GM19025 (cell line): ENCODE measurements at regions not wholly inside any gene's neighbourhood (a gene's known extent, or its start where the extent isn't known, plus 50 kb on each side); places are given as distances from the start of the nearest gene placed in this dataset.

Experiments
- ATAC-seq: cut with Tn5 transposase; IDR thresholded peaks from one replicate; pipeline ENCODE4 v1.9.1; 2021; ENCODE audit warnings: mild to moderate bottlenecking, low read depth, moderate library complexity; ENCODE audit not compliant: unreplicated experiment

DNA sequence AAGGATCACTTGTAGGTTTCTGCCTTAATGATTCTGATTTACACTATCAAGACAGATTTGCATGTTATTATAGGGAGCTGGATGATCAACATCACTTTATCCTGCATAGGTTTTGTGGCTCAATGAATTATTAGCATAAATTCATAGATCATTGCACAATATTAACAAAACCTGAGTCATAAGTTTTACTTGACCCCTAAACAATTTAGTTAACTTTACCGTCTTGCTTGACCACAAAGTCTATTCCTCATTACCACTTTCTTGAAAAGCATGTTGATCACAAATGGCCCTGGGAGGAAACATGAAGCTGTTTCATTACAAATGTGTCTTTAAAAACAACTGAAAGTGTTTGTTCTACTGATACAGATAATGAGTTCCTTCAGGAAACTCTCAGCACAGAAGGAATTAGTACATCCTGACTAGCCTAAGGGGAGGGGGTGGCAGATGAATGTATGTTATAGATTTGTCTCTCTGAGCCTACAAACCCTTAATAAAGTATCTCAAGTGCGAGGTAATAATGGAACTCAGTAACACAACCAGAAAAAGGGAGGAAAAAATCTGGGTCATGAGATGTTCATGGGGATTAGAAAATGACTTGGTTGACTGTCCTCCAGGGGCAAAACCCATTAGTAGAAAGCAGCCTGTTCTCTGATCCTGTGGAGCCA lies 303.4 kb downstream of the PIK3C3 start:
- ATAC-seq, result no peak

DNA sequence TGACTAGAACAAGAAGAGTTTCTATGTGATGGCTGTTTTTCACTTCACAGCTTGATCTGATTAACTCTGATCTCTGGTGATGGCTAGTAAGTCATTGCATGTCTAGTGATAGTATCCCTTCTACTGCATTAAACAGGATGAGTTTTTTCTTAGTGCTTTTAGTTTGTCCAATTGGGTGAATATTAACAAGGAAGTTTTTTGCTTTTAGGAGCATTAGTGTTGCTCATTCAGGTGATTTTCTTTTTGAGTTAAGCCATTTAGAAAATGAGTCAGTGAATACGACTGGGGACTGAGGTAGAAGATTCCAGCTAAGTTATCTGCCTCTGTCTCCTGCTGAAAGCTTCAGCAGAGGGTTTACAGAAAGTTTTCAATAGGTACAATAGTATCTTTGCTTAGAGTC lies 306.7 kb downstream of the PIK3C3 start:
- no peak for ATAC-seq

DNA sequence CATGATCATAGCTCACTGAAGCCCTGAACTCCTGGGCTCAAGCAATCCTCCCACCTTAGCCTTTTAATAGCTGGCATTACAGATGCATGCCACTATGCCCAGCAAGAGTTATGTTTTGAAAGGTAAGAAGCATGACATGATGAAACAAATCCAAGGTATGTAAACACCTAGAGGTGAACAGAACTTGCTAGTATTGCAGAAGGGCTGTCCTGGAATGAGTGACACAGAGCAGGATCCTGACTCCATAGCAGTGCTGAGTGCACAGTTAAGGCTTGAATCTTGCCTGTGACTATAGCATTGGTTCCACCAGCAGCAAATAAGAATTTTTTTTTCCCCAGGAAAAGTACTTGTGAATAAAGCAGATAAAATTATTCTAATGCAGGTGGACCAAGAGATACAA lies 309.5 kb downstream of the PIK3C3 start:
- no peak for ATAC-seq

DNA sequence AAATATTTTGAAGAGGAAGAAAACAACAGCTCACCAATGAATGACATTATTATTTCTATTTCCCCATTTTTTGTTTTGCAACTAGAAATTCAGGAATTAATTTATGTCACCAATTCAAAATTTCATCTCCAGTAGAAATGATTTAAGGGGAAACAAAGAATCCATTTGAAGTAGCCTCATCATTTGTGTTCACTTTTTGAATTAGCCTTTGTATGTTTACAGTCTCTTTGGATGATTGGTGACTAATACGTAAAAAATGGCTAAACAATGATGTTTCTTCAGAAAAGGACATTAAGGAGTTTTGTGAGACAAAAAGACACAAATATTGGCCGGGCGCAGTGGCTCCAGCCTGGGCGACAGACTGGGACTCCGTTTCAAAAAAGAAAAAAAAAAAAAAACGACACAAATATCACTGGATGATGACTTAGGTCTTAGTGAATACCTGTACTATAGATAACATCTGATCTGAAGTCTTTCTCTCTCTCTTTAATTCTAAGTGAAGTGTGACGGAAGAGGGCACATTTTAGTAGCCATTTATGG lies 313.2 kb downstream of the PIK3C3 start:
- no peak for ATAC-seq

DNA sequence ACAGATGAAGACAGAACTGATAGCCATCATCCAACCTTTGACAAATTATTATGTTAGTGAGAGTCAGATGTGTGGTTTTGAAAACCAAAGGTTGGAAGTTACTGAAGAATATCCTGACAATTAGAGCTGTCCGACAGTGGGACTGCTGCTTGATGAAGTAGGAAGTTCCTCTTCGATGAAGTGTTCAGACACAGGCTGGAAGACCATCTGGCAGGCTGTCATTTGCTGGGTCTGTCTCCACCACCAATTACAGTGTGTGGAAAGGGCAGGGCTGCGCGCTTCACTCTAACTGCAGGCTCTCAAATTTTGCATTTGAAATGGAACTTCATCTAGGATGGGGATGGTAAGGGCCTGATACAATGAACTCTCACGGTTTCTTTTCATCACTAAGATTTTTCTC lies 313.8 kb downstream of the PIK3C3 start:
- ATAC-seq, result no peak

DNA sequence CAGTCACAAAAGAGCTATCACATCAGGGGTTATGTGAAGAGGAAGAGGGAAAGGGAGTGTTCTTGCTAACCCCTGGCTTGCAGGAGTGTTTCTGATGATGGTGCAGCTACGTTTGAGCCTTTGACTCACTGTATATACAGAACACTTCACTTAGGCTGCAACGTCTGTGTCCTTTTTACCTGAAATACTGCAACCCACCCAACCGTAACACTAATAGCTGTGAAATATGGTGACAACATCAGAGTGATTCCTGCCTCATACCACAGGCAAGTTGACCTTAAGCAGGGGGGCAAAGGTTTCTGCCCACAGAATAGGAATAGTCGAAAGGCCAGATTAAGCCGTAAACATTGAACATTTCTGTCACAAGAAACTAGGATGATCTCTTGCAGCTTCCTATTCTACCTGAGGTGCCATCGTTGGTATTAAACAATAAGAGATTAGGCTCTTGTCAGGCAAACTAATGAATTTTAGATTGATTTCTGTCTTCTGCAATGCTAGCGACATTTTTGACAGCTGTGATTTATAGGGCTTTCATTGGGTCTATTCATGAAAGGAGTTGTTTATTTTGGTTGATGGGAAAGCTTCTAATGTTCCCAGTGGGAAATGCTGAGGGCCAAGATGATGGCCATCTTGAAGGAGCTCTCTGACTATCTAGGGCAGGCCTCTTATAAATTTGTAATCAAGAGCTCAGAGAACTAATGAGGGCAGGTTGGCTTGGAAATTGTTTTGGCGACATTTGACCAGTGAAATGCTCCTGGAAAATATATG lies 316.8 kb downstream of the PIK3C3 start:
- no peak for ATAC-seq

DNA sequence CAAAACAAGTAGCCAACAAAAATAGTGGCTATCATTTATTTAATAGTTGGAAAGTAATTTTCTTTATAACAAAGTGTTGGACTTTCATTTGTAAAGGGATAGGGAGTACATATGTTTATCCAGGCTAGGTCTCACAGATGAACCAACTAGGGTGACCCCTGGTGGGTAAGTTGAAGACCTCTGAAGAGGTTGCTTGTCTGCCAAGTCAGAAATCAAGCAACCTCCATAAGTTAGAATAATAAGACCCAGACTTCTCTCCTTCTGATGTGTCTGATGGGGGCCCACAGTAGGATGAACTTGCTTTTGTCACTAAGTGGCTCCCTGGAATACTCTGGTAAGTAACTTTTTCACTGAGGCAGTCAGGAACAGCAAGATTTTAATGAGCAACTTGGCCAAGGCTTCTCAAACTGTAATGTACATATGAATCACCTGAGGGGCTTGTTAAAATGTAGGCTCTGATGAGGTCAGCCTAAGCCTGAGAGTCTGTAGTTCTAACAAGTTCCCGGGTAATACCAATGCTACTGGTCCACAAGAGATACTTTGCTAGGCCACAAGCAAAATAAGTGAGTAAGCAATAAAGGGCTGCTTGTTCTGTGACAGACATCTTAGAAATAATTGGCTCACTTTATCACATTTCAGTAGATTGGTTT lies 319.6 kb downstream of the PIK3C3 start:
- no peak for ATAC-seq

DNA sequence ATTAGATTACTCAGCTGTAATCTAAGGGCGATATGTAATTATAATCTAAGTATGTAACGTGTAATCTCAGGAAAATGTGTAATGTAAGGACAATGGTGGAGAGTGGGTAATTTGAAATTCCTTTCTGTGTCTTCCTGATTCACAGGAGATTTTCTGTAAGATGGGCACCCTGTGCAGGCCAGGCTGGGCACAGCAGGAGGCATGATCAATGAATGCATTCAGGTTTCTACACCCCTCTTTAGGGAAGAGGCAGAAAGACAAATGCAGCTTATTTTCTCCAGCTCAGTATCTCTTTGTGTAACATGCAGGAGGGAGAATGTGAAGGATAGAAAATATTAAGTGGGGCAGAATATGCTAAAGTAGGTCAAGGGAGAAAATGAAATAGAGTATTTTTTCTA lies 320.1 kb downstream of the PIK3C3 start:
- no peak for ATAC-seq

DNA sequence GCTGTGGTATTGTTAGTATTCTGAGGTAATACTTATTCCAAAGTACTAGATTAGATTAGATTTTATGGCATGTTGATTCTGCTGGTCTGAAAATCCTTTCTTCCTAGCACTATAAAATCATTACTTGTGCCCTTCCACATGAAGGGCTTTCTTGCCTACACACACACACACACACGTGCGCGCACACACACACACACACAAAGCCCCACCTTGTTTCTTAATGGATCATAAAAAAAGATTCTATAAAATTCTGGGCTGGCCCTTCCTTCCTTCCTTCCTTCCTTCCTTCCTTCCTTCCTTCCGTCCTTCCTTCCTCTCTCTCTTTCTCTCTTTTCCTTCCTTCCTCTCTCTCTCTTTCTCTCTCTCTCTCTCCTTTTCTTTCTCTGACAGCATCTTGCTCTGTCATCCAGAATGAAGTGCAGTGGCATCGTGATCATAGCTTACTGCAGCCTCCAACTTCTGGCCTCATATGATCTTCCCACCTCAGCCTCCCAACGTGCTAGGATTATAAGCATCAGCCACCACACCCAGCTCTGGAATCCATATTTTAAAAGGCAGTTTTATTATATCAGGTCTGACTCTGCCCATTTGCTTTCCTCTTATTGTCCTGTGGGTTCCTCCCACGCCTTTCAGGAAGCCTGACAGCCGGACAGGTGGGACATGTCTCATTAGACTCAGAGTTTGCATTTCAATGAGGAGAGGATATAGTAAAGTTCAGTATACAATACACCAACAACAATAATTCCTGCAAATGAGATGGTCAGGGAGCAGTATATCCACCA lies 321.1 kb downstream of the PIK3C3 start:
- no peak for ATAC-seq

DNA sequence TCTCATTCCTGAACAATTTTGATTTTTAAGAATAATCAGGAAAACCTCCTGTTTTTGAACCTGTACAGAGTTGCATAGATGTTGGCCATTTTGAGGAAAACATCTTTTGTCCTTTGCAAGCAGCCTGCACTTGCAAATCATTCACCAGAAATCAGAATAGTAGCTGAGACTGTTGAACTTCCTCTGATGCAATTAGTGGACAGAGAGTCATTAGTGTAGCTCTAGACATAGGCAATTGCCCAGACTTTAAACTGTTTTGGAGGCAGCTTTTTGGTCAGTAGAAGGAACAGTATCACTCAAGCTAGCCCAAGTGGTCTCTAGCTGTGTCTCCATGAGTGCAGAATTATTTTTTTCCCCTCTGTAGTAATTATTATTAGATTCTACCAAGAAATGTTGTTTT lies 326.1 kb downstream of the PIK3C3 start:
- no peak for ATAC-seq

DNA sequence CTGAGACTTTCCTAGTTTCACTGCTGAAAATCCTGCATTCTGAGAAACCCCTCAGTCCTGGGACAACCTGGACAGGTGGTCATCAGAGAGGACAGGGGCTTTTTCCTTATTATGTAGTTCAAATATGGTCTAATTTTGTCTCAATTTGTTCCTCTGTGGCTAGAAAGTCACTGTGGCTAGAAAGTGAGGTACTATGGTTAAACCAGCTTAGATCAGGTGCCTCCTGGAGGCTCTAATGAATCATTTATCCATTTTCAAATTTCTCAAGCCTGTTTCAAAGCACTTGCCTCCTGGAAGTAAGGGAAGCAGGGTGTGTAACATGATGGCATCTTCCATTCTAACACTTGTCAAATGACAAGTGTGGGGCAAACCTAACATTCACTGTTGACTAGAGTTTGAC lies 326.8 kb downstream of the PIK3C3 start:
- ATAC-seq, result no peak

DNA sequence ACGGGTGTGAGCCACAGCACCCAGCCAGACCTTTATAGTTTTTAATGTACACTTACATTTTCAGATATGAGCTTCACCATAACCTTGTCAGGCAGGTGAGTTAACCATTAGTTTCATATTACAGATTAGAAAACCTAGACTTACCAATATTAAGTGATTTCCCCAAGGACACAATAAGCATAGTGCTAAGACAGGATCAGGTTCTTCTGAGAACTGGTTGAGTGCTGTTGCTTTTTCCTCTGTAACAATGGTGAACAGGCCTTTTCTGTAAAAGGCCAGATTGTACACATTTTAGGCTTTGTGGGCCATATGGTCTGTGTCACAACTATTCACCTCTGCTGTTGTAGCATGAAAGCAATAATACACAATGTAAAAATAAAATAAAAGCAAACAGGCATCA lies 332.0 kb downstream of the PIK3C3 start:
- ATAC-seq, result no peak

DNA sequence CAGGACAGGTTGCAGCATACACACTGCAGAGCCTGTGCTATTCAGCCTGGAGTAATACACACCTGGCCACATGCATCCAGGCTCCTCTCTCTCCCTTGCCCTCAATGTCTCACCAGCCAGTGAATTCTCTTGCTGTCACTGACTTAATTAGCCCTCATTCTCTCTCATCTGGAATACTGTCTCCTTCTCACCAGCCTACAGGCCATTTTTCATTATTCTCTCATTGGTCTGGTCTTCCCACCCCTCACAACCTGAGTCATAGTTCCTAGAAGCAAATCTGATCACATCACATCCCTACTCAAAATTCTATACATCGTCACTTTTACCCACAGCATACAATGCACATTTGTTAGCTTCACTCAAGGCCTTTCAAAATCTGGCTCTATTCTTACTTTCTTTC lies 333.1 kb downstream of the PIK3C3 start:
- no peak for ATAC-seq

DNA sequence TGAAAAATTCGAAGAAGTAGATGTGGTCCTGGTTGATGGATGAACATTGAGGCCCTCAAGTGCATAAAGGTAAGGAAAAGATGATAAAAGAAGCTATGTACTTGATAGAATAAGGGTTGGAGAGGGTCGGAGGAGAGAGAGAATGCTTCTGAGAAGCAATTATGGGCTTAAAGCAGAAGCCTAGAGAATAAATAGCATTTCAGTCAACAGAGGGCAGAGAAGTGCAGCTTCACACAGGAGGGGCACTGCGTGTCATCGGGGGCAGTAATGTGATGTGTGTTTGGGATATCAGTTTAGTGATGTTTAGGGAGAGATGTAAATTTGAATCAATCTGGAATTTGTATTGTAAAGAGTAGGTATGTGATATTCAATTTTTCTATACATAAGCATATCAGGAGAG lies 334.5 kb downstream of the PIK3C3 start:
- no peak for ATAC-seq

DNA sequence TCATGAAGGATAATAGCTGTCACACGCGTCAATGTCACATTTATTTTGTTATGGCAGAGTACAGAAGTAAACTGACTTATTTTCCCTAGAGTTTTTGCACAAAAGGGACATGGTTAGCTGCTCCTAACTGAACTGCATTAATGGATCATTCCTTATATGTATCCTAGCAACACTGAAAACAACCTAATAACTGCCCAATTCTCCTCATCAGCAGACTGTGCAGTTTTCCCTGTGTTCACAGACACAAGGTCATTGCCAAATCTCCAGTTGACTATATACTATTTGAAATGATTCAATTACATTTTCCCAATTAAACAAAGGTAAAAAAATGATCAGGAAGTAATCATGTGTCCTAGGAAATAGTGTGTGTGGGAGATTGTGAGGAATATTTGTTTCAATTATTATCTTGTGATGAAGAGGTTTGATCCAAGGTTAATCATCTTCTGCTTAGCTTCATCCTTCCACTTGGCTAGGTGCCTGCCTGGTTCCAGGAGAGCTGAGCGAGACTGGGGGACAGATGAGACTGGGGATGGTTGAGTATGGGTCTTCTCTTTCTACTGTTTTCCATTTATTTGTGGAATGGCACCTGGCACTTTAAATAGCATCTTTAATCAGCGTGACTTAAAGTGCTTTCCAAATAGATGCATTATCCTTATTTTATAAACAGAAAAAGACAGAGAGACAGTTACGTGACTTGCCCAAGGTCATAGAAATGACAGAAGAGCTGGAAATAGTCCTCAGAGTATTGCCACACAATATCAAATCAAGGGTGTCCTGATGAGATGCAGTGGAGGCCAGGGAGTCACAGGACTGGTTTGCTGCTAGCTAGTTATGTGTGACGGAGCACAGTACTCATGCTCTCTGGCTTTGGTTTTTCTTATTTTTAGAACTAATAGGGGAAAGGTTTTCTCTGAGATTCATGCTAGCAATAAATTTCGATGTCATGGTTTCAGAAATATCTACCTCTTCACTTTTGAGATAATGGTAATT lies 335.6 kb downstream of the PIK3C3 start:
- ATAC-seq, result no peak

DNA sequence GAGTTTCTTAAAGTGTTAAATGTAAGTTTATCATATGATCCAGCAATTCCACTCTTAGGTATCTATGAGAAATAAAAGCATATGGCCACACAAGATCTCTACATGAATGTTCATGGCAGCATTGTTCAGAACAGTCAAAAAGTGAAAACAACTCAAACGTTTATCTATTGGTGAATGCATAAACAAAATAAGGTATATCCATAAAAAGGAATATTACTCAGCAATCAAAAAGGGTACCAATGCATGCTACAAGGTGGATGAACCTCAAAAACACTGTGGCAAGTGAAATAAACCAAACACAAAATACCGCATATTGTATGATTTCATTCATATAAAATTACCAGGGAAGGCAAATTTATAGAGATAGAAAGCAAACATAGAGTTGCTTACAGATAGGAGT lies 337.6 kb downstream of the PIK3C3 start:
- ATAC-seq, result no peak

DNA sequence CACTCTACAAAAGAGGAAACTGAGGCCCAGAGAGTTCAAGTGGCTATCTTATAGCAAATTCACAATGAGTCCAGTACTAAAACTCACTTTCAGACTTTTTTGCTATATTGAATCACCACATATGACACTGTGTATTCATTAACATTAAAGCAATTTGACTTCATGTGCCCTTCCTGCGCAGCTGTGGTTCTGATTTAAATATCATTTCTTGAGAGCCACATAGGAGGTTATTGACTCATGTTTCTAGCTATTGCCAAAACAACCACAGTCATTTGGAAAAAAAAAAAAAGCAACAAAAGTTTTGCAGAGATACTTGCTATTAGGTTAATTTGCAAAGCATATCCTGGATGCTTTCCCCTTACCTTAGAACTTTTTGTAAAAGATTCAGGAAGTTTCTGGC lies 341.2 kb downstream of the PIK3C3 start:
- no peak for ATAC-seq

DNA sequence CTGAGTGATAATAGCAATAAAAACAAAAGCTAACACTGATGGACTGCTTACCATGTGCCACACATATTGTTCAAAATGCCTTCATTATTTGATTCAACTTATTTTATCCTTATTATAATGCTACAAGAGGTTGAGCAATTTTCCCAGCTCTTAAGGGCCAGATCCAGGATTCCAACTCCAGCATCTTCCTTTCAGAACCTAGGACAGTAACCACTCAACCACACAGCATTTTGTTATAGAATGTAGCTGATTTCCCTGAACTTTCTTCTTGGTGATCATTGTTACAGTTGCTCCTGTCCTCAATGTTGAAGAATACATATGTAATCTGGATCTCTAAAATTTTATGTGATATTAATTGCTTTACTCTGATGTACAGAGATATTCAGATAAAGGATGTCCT lies 341.7 kb downstream of the PIK3C3 start:
- no peak for ATAC-seq

DNA sequence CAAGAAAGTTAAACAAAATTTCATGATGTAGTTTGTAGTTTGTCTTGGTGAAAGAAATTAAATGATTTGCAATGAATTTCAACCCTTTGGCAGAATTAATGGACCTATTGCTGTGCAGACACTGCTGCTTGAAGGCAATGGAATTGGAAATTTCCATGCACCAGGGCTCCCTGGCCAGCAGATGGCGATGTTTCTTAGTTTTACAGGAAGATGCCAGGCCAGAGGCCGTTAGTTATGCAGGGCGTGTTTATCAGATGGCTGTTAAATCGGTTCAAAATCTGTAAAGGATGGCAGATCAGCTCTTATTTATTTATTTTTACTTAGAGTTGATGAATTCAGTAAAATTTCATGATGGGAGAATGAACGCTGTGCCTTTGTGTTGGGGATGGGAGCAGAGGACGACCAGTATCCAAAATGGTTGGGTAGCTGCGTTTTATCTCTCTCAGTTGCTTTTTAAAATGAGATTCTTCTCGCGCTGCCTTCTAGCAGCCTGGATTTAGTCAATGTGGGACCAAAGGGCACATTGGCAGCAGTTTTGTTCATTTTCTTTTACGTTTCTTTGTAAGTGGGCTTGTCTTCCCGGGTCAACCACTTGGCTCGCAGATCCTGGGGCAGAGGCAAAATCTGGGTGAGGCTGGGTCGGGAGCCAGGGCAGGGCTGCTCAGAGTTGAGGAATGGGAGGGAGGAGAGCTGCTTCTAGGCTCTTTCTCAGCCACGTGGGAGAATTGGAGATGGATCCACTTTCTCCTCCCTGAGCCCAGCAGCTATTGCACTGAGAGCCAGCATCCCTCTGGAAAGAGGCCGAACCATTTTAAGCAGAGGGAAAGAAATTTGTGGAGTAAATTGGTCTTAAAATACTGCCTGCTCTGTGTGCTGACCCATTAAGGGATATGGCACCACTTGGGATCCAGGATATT lies 344.0 kb downstream of the PIK3C3 start:
- peak; percentile 89 for ATAC-seq
